OCI-LY7 (cell line): ENCODE measurements at regions not wholly inside any gene's neighbourhood (a gene's known extent, or its start where the extent isn't known, plus 50 kb on each side); places are given as distances from the start of the nearest gene placed in this dataset.

Source experiments
- CTCF ChIP-seq: fragments of 200-600 bp; sonication (generic); conservative IDR thresholded peaks from 2 replicates; pipeline ENCODE4 v1.5.1; 2014; ENCODE audit warnings: mild to moderate bottlenecking, antibody characterized with exemption, low read length, moderate library complexity, mixed read lengths
- EZH2phosphoT487 ChIP-seq: fragments of 200-600 bp; sonication (generic); IDR thresholded peaks from 2 replicates; pipeline ENCODE4 v1.6.1; 2018; ENCODE audit warnings: low read depth, borderline replicate concordance, mild to moderate bottlenecking, mixed run types, antibody characterized with exemption, low read length, moderate library complexity, mixed read lengths

- TF ChIP-seq CTCF, result no peak
- TF ChIP-seq EZH2phosphoT487, result no peak
These were observed 1952.6 kb upstream of the LRRTM1 start for GRCh38 chr2:82256983-82257632.
